NB4 (cell line): ENCODE measurements at regions not wholly inside any gene's neighbourhood (a gene's known extent, or its start where the extent isn't known, plus 50 kb on each side); places are given as distances from the start of the nearest gene placed in this dataset.

Source experiments
- DNase-seq: peaks from one replicate; pipeline ENCODE4 v3.0.0; 2010; ENCODE audit warnings: low read depth
- H3K4me3 ChIP-seq: one replicate; pipeline ENCODE4 v1.5.1; 2011; ENCODE audit warnings: mild to moderate bottlenecking, low read depth, low read length, moderate library complexity
- CTCF ChIP-seq: IDR thresholded peaks from one replicate; pipeline ENCODE4 v1.5.1; 2012; ENCODE audit warnings: low read depth, low read length
- MYC ChIP-seq: IDR thresholded peaks from 2 replicates; pipeline ENCODE4 v1.6.1; 2011; ENCODE audit warnings: low read depth, low read length
- POLR2A ChIP-seq: IDR thresholded peaks from 2 replicates; pipeline ENCODE4 v1.6.1; 2011; ENCODE audit warnings: mild to moderate bottlenecking; ENCODE audit not compliant: insufficient read length; ENCODE audit errors: extremely low read depth
- TF ChIP-seq, protein P1 (sequence below): IDR thresholded peaks from 2 replicates; pipeline ENCODE4 v1.6.1; 2011; ENCODE audit warnings: low read depth, low read length

DNA sequence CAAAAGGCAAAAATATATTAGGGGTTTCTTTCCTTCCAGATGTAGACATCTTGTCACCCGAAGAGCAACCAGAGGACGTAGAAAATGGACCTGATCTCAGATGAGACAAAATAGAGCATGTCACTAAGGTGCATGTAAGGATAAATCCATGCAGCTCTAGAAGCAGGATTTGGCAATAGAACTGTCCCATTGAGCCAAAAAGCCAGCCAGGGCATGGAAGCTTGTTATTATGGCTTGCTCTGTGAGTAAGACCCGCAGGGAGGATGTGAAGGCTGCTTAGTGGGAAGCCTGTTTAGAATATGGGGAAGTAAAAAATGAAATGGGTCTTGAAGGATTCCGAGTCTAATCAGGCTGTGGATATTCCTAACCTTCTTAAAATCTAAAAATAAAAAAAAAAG, 165.6 kb upstream of the MPDZ start:
- no peak for DNase-seq
- TF ChIP-seq MYC (no peak), CTCF (no peak), POLR2A (no peak)
- TF ChIP-seq, protein P1, sequence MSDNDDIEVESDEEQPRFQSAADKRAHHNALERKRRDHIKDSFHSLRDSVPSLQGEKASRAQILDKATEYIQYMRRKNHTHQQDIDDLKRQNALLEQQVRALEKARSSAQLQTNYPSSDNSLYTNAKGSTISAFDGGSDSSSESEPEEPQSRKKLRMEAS = no peak
- H3K4me3 ChIP-seq = no peak overlapping the region

DNA sequence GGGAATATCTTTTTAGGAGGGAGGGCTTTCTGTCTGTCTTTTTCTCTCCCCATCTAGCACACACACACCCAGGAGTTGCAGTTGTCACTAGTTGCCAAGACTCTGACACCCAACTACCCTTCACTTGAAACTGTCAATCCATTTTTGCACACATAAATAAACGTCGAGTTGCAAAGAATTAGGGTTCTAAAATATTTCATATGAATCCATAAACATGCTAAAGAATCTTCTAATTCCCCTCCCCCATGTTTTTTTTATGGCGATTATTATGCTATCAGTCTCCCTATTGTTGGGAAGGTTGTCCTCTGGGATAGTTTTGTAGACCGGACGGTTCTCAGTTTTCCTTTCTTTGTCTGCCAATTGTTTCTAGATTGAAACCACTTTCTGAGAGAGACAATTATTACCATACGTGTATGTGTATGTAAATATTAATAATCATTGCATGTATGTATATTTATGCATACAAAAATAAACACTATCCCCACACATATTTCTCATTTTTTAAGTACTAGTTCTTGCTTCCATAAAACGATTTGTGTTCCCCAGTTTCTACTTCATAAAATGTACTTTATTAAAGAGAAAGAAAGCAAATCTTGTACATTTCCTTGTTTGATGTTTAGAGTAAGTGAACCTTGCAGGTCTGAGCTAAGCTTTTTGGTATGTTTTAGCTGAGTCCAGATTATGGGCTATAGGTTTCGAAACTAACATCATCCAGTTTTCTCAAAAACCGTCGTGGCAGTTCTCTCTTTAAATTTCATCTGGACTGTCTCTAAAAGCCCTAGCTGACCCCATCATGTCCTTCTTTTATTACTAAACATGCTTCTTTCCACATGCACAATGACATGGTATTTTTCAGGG, 165.0 kb upstream of the MPDZ start:
- H3K4me3 ChIP-seq = no peak overlapping the region
- no peak for DNase-seq
- no peak for TF ChIP-seq CTCF
- TF ChIP-seq POLR2A = no peak
- TF ChIP-seq, protein P1 = no peak
- TF ChIP-seq MYC = no peak

DNA sequence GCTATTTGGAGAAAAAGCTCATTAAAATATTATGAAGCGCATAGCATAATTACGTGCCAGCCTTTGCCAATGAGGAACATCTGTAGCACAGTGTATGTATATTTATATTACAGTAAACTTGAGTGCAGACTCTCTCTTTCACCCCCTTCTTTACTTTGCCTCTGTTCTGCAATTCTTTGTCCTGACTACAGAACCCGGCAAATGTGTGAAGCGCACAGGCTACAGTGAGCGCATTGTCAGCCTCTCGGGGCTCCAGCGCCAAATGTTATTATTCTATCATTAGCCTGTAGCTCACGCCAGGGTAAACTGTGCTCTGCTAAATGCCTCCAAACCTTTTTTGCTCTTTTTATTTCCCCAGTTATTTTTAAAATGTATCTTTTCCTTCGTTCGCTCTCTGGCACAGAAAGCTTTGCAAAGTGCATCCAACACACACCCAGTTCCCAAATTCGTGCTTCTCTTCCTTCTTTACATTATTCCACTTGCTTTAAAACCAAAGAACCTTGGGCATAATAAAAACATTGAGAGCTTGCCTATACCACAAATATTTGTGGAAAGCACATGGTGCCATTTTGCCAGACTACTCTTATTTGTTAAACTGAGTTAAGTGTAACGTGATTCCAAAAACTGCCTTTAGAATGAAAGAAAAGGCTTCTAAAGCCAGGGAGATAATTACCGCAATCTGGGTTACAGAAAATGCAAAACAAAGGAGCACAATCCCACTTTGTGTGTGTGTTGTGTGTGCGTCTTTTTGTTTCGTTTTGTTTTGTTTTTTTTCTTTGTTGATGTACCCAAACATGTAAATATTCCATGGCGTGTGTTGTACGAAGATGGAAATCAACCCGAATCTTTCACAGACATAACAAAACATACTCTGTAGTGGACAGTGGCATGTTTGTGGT, 164.1 kb upstream of the MPDZ start:
- TF ChIP-seq POLR2A (no peak), CTCF (no peak), MYC (no peak)
- TF ChIP-seq, protein P1 = no peak
- DNase-seq = no peak
- no peak overlapping the region for H3K4me3 ChIP-seq

- TF ChIP-seq, protein P1 = no peak
- TF ChIP-seq POLR2A = no peak
- TF ChIP-seq CTCF = no peak
- no peak for TF ChIP-seq MYC
- no peak overlapping the region for H3K4me3 ChIP-seq
- DNase-seq = no peak
Measured at GRCh38 chr9:13439685-13440476, 160.4 kb upstream of the MPDZ start.

- DNase-seq = no peak
- TF ChIP-seq MYC = no peak
- no peak for TF ChIP-seq CTCF
- TF ChIP-seq POLR2A = no peak
- TF ChIP-seq, protein P1 = no peak
Measured at GRCh38 chr9:13437866-13438265, 158.4 kb upstream of the MPDZ start.

More at GRCh38 chr9:13437866-13438265, 158.4 kb upstream of the MPDZ start:
- no peak overlapping the region for H3K4me3 ChIP-seq
